HCT116 (cell line): ENCODE measurements at regions not wholly inside any gene's neighbourhood (a gene's known extent, or its start where the extent isn't known, plus 50 kb on each side); places are given as distances from the start of the nearest gene placed in this dataset.

Experiments used
- ELF1 ChIP-seq: IDR thresholded peaks from 2 replicates; pipeline ENCODE4 v1.6.1; 2012; ENCODE audit warnings: low read depth, borderline replicate concordance
- EZH2 ChIP-seq: fragments of 200-600 bp; sonication (generic); IDR thresholded peaks from 2 replicates; pipeline ENCODE4 v1.6.1; 2017; ENCODE audit warnings: antibody characterized with exemption, mixed run types
- EZH2phosphoT487 ChIP-seq: fragments of 200-600 bp; IDR thresholded peaks from 2 replicates; pipeline ENCODE4 v1.6.1; 2018; ENCODE audit warnings: antibody characterized with exemption, borderline replicate concordance
- JUND ChIP-seq: IDR thresholded peaks from 2 replicates; pipeline ENCODE4 v1.6.1; 2012
- POLR2A ChIP-seq: IDR thresholded peaks from 2 replicates; pipeline ENCODE4 v1.7.0; 2011; ENCODE audit warnings: borderline replicate concordance; ENCODE audit not compliant: insufficient read depth, insufficient read length; ENCODE audit errors: extremely low read depth
- SIN3A ChIP-seq: IDR thresholded peaks from 2 replicates; pipeline ENCODE4 v1.6.1; 2012; ENCODE audit warnings: low read depth
- SP1 ChIP-seq: IDR thresholded peaks from 2 replicates; pipeline ENCODE4 v1.6.1; 2012; ENCODE audit warnings: low read depth
- TF ChIP-seq, protein P1 (sequence below), 3 experiments: fragments of 200-600 bp in 1 of 3; sonication (generic) in 1 of 3; IDR thresholded peaks in 2 of 3; conservative IDR thresholded peaks in 1 of 3; 2 replicates each; pipeline ENCODE4 v1.5.1; 2012 to 2017; ENCODE audit warnings: low read depth in 2 of 3, low read length in 2 of 3, antibody characterized with exemption in 1 of 3, borderline replicate concordance in 1 of 3, control low read depth in 1 of 3, mild to moderate bottlenecking in 1 of 3, mixed read lengths in 1 of 3, mixed run types in 1 of 3, moderate library complexity in 1 of 3; ENCODE audit not compliant: insufficient read depth in 1 of 3
- TF ChIP-seq, protein P2 (sequence below): IDR thresholded peaks from 2 replicates; pipeline ENCODE4 v1.6.1; 2012
- TF ChIP-seq, protein P3 (sequence below): IDR thresholded peaks from 2 replicates; pipeline ENCODE4 v1.6.1; 2012; ENCODE audit warnings: low read depth
- TF ChIP-seq, protein P4 (sequence below): IDR thresholded peaks from 2 replicates; pipeline ENCODE4 v1.6.1; 2012

DNA sequence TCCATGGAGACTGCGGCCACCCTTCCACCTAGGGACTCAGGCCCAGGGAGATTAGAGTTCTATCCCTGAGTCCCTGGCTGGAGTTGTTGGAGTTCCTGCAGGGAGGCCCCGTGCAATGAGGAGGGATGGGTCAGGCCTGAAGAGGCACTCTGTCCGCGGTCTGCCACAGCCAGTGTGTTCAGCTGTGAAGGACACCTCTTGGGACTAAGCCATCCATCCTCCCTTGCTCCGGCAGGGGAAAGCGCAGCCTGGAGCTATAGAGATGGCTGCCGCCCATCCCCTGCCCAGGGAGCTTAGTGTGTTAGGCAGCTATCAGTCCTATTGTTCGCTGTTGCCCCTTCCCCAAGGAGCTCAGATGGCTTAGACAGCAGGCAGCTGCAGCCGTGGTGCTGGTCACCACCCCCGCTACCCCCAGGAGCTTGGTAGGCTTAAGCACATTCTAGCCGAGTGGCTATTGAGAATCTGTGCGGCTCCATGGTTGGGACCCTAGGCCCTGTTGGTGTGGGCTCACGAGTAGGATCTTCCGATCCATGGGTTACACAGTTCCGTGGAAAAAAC is 141.3 kb downstream of the CYB561 start:
- TF ChIP-seq POLR2A (no peak), EZH2phosphoT487 (no peak), SP1 (no peak), EZH2 (no peak), JUND (no peak), SIN3A (no peak), ELF1 (no peak)
- TF ChIP-seq, protein P1, sequence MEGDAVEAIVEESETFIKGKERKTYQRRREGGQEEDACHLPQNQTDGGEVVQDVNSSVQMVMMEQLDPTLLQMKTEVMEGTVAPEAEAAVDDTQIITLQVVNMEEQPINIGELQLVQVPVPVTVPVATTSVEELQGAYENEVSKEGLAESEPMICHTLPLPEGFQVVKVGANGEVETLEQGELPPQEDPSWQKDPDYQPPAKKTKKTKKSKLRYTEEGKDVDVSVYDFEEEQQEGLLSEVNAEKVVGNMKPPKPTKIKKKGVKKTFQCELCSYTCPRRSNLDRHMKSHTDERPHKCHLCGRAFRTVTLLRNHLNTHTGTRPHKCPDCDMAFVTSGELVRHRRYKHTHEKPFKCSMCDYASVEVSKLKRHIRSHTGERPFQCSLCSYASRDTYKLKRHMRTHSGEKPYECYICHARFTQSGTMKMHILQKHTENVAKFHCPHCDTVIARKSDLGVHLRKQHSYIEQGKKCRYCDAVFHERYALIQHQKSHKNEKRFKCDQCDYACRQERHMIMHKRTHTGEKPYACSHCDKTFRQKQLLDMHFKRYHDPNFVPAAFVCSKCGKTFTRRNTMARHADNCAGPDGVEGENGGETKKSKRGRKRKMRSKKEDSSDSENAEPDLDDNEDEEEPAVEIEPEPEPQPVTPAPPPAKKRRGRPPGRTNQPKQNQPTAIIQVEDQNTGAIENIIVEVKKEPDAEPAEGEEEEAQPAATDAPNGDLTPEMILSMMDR (IDR thresholded peaks at IDR 0.05 in 2 of 3, conservative IDR thresholded peaks at IDR 0.05 in 1 of 3; ENCODE audit: borderline replicate concordance in 1 of 3, insufficient read depth in 1 of 3, low read depth in 2 of 3, low read length in 2 of 3) = no peak
- TF ChIP-seq, protein P2, sequence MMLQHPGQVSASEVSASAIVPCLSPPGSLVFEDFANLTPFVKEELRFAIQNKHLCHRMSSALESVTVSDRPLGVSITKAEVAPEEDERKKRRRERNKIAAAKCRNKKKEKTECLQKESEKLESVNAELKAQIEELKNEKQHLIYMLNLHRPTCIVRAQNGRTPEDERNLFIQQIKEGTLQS = no peak
- TF ChIP-seq, protein P3, sequence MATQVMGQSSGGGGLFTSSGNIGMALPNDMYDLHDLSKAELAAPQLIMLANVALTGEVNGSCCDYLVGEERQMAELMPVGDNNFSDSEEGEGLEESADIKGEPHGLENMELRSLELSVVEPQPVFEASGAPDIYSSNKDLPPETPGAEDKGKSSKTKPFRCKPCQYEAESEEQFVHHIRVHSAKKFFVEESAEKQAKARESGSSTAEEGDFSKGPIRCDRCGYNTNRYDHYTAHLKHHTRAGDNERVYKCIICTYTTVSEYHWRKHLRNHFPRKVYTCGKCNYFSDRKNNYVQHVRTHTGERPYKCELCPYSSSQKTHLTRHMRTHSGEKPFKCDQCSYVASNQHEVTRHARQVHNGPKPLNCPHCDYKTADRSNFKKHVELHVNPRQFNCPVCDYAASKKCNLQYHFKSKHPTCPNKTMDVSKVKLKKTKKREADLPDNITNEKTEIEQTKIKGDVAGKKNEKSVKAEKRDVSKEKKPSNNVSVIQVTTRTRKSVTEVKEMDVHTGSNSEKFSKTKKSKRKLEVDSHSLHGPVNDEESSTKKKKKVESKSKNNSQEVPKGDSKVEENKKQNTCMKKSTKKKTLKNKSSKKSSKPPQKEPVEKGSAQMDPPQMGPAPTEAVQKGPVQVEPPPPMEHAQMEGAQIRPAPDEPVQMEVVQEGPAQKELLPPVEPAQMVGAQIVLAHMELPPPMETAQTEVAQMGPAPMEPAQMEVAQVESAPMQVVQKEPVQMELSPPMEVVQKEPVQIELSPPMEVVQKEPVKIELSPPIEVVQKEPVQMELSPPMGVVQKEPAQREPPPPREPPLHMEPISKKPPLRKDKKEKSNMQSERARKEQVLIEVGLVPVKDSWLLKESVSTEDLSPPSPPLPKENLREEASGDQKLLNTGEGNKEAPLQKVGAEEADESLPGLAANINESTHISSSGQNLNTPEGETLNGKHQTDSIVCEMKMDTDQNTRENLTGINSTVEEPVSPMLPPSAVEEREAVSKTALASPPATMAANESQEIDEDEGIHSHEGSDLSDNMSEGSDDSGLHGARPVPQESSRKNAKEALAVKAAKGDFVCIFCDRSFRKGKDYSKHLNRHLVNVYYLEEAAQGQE = no peak
- TF ChIP-seq, protein P4, sequence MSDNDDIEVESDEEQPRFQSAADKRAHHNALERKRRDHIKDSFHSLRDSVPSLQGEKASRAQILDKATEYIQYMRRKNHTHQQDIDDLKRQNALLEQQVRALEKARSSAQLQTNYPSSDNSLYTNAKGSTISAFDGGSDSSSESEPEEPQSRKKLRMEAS = no peak
